IPS DF 4.7 (cell line): ENCODE measurements at regions not wholly inside any gene's neighbourhood (a gene's known extent, or its start where the extent isn't known, plus 50 kb on each side); places are given as distances from the start of the nearest gene placed in this dataset.

ENCODE experiments used
- DNase-seq: peaks from one replicate; pipeline ENCODE4 v3.0.0-alpha.2; 2013; ENCODE audit warnings: low spot score; ENCODE audit errors: extremely low read depth

DNA sequence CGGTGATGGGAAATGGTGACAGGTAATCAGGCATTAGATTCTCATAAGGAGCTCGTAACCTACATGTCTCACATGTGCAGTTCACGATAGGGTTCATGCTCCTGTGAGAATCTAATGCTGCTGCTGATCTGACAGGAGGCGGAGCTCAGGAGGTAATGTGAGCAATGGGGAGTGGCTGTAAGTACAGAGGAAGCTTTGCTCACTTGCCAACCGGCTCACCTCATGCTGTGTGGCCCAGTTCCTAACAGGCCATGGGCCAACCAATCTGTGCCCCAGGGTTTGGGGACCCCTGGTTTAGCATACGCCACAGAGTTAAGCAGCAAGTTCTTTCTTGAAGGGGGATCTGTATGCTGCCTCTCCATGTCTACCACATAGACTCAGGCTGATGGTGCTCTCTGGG is 133.1 kb downstream of the IQUB start:
- DNase-seq: no peak

GRCh38 chr7:123400196-123400595 is 134.2 kb downstream of the IQUB start:
- DNase-seq: no peak

DNA sequence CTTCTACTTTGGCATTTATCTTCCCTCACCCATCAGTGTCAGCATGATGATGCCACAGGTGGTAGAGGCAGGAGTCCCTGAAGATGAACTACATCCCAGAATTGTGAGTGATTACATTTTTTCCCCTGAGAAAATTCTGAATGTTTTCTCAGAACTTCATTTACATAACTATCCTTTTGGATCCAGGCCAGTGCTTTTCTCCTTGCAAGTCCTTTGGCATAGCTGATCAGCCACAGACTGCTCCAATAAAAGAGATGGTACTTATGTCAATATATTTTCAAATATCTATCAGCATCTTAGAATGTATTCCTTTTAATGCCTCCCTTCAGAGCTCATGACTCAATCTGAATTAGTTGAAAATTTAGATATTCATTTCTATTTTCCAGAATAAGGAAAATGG is 135.5 kb downstream of the IQUB start:
- no peak for DNase-seq

GRCh38 chr7:123397746-123398338 is 136.6 kb downstream of the IQUB start:
- no peak for DNase-seq

DNA sequence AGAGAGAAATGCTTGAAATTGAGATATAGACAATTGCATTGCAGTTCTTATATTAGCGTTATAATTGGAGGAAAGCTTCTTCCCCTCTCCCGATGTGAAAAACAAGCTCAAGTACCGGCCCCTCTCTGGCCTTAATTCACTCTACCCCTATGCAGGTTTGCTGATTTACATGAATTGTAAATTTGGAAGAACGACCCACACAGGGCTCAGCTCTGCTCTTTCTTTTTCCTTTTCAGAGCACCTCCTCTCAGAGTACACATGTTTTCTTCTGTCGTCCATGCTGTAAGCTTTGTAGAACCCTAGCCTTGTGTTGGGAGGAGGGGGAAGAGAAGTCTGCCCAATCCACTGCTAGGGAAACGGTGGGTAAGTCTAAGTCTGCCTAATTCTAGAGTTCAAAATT is 140.8 kb downstream of the IQUB start:
- no peak for DNase-seq

GRCh38 chr7:123372368-123372767 is 162.0 kb downstream of the IQUB start:
- DNase-seq: no peak

DNA sequence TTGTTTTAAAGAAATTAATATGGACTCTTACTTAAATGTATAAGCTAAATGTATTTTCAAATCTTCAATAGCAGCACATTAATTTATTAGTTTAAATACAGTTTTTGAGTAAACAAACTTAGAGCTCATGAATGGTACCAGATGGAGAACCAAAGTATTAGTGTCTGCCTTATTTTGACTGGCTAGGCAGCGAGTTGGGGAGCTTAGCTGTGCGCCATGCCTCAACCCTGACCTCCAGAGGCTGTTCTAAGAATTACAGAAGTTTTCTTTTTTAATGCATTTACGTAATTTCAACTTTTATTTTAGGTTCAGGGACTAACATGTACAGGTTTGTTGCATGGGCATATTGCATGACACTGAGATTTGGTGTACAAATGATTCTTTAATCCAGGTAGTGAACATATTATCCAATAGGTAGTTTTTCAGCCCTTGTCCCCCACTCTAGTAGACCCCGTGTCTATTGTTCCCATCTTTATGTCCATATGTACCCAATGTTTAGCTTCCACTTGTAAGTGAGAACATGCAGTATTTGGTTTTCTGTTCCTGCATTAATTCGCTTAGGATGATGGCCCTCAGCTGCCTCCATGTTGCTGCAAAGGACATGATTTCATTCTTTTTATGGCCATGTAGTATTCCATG is 166.8 kb downstream of the IQUB start:
- peak; percentile 30 for DNase-seq

GRCh38 chr7:123367031-123367430 is 167.3 kb upstream of the SLC13A1 start:
- DNase-seq: no peak

DNA sequence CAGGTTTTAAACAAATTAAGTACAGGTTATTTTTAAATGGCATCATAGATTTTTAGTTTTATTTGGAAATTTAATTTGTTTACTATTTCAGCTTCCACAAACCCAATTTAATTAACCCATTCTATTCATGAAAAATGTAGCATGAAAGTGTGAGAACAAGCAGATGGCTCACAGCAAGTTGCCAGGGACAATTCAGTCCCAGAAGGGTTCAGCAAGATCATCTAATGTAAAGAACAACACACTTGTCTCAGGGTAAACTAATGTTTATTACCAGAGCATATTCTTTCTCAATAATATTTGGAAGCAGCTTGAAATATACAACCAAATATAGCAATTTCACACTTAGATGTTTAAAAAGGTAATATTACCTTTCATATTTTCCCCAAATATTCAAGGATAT is 166.9 kb upstream of the SLC13A1 start:
- no peak for DNase-seq

DNA sequence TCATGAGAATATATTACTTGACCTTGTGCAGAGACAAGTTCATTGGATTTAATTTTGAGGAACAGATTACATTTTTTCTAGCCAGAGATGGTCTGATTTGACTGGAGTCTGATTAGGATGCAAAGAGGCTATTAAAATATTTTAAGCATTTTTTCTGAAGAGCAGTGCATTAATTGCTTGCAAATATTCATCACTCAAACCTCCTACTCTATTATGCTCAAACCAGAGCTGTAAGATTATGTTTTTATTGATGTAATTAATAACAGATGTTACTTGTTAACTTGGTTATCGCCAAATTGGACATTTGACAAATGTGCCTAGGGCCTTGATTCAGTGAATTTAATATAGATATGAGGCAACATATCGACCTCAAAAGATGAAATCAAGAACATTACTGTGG is 160.9 kb upstream of the SLC13A1 start:
- DNase-seq: no peak

DNA sequence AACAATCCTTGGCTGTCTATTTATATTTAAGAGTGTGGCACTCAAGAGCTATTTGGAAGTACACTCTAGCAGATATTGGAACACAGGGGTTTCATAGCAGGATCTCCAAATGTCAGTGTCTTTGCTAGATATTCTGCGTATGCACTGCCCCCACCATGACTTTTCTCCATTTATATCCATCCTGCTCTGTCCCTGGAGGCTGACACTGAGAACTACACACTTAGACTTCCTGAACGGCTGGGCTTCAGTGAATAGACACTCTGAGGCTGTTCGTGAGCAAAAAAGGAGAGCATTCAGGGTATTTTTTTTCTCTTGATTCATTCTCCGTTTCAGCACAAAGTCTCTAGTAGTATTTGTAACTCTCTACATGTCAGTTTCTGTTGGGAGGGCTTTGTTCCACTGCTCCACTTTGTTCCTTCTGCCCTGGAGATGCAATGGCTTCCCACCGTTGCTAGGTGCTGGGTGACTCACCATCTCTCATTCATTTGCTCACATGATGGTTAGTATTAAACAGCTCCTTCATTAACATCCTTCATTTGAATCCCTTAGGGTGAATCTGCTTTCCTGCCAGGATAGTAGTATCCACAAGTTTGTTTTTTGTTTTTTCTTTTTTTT is 155.9 kb upstream of the SLC13A1 start:
- DNase-seq: no peak

GRCh38 chr7:123352973-123353372 is 153.2 kb upstream of the SLC13A1 start:
- no peak for DNase-seq

DNA sequence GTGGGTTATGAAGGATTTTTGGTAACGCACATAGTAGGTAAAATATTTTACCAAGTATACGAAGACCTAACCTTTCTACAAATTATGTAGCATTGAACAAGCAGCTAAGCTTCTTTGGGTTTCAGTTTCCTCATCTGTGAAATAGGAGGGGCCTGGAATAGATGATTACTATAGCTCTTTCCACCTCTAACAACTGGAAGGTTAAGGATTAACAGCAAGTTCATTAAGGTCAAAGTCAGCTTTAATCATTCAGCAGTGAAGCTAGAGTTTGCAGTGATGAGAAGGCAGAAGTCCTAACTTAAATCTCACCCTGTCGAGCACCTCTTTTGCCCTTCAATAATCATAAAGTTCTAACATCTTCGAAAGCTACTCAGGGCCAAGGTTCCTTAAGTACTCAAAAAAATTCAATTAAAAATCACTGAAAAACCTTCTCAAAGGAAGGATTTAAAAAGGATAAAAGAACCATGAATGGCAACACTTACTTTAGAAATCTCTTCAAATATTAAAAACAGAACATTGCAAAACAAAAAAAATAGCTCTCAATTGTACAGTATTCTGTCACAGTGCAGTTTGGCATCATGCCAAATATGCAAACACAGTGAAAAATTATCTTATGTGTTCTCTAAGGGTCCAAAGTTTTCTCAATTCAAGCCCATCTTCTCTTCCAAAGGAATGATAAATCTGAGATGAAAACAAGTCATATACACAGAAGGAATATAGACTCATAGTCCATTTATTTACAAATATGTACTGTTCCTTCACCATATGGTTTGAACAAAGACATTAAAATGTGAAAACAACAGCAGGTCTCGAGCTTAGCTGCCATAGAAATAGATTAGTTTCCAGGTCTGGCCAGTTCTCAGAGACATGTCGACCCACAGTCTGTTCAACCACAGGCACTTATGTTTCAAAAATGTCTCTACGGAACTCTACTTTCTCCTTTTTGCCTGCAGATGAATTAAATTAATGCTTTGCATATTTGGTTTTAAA is 152.0 kb upstream of the SLC13A1 start:
- no peak for DNase-seq

DNA sequence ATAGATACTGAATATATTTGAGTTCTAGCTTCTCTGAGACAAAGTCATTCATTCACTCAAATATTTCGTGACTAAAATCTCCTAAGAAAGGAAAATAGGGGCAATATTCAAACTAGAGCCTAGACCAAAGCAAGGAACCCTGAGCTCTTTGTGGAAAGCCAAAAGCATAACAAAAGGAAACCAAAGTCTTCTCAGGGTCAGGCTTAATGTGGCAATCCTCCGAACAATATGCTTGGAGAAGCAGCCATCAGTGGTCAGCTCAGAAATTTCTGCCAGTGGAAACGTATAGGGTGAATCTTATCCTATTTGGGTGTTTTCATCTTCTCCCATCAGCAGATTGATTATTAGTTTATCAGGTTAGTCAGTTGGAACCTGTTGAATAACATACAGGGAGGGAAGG is 151.3 kb upstream of the SLC13A1 start:
- no peak for DNase-seq

GRCh38 chr7:123348690-123349089 is 148.9 kb upstream of the SLC13A1 start:
- no peak for DNase-seq

DNA sequence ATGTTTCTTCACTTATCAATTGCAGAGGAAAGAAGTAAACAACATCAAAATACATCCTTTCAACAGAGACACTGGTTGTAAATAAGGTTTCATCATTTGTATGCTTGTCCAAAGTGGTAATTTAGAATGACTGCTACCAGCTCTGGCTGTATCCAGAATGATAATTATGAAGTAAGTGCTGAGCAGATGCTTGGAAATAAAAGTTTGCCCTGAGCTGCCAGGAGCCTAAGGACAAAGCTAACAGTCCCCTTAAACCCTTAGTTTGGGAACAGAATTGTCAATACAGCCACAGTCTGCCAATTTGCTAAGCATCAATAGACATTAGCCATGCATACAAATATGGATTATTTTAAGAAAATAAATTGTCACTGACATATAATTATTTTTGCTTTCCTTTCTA is 147.0 kb upstream of the SLC13A1 start:
- DNase-seq: no peak

DNA sequence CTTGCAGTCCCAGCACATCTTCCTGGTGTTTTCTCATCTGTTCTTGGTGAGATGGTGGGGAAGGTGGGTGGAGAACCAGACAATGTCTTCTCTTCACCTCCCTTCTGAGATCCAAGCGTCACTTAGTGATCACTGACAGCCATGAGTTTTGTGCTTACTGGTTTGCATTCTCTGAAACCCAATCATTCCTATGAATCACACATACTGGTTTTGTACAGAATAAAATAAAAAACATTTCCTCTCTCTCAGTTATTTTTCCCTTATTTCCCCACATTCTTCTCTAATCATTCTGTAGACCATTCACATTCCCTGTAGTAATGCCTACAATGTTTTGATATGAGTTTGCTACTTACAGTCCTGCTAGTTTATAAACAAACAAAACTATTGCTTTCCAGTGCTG is 143.8 kb upstream of the SLC13A1 start:
- DNase-seq: no peak

GRCh38 chr7:123341102-123341501 is 141.3 kb upstream of the SLC13A1 start:
- no peak for DNase-seq

GRCh38 chr7:123338688-123339087 is 138.9 kb upstream of the SLC13A1 start:
- no peak for DNase-seq

DNA sequence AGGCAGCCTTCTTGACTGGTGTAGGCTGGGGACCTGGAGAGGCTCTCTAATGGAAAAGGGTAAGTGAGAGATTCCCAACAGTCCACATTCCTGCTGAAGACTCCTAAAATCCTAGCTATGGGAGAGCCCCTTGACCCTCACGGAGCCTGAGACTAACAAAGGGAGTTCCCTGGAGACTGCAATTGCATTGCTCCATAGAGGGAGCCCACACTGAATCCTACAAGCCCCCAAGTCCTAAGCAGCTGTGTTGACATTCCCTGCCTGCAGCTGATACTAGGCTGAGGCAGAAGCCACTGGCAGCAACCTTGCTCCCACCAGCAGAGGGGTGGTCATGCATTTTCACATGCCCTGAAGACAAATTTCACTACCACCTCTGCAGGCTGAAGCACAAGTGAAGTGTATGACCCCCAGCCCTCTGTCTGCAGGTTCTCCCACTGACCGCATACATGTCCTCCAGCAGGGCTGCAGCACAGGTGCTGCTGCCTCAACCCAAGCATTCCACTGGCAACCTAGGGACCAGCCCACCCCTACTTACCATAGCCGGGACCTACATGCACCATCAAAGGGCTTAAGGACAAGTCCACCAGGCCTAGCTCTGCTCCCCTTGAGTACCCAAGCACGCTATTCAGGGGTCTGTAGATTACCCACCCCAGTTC is 130.3 kb upstream of the SLC13A1 start:
- DNase-seq: no peak

DNA sequence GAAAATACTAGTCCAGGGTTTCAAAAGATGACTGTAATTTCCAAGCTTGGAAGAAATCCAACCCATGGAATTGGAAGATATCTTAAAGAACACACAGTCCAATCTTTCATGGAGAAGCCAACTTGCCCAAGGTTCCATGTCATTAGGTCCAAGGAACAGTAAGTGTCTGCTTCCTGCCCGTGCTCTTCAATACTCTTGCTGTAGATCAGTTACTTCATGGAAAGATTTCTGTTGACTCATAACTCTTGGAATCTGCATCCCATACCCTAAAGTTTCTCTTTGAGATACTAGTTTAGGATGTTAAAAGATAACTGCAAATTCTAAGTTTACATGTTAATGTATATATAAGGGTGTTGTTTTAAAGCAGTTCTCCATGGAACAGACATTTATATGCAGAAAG is 127.9 kb upstream of the SLC13A1 start:
- no peak for DNase-seq
